ENCODE measurements at regions not wholly inside any gene's neighbourhood (a gene's known extent, or its start where the extent isn't known, plus 50 kb on each side); places are given as distances from the start of the nearest gene placed in this dataset.

- Histone ChIP-seq H2AK5ac (ENCODE audit: insufficient read length, low read length) (no peak overlapping the region), H3K4me1 (ENCODE audit: insufficient read depth, low read length) (no peaks in the 10 kb centered on the region), H2BK15ac (ENCODE audit: low read depth, low read length) (no peak overlapping the region), H3K14ac (ENCODE audit: insufficient read depth, low read length) (no peak overlapping the region), H2BK20ac (ENCODE audit: low read depth, low read length, poor library complexity, severe bottlenecking) (no peak overlapping the region), H3K18ac (ENCODE audit: insufficient read length, low read depth, low read length) (no peak overlapping the region), H4K20me1 (ENCODE audit: control insufficient read depth, insufficient read depth, insufficient read length) (no peaks in the 10 kb centered on the region), H3K9me3 (ENCODE audit: control insufficient read depth, low read depth, low read length) (no peaks in the 10 kb centered on the region), H2BK120ac (ENCODE audit: low read depth, low read length, poor library complexity, severe bottlenecking) (no peak overlapping the region), H3K9ac (ENCODE audit: extremely low read depth, insufficient read length, low read length) (no peak overlapping the region), H4K91ac (ENCODE audit: insufficient read length, low read depth, low read length) (no peak overlapping the region), H3K79me2 (ENCODE audit: insufficient read depth, low read length) (no peaks in the 10 kb centered on the region), H3K79me1 (ENCODE audit: insufficient read depth, low read depth, low read length, poor library complexity, severe bottlenecking) (no peaks in the 10 kb centered on the region), H3K27ac (ENCODE audit: insufficient read length, low read depth, low read length) (no peak overlapping the region), H4K8ac (replicated peaks; ENCODE audit: insufficient read length, low read depth, low read length) (no peak overlapping the region), H2BK5ac (ENCODE audit: insufficient read length, low read length) (no peak overlapping the region), H3K23ac (ENCODE audit: insufficient read length, low read depth, low read length) (no peak overlapping the region), H2BK12ac (ENCODE audit: insufficient read length, low read depth, low read length) (no peak overlapping the region), H3K23me2 (ENCODE audit: insufficient read length, low read depth, low read length, poor library complexity, severe bottlenecking) (no peaks in the 10 kb centered on the region), H2AFZ (ENCODE audit: low read length) (no peak overlapping the region), H3K4me2 (ENCODE audit: insufficient read depth, insufficient read length, low read length) (no peak overlapping the region), H3K27me3 (ENCODE audit: insufficient read depth, low read length) (no peaks in the 10 kb centered on the region), H3K56ac (ENCODE audit: insufficient read length, low read depth, low read length) (no peak overlapping the region), H4K5ac (ENCODE audit: insufficient read length, low read depth, low read length) (no peak overlapping the region), H3T11ph (ENCODE audit: low read length) (no peak overlapping the region), H3K4ac (ENCODE audit: low read depth, low read length) (no peak overlapping the region)
- Mint-ChIP-seq H3K4me1 (peaks cover 5 to 7% of the 10 kb centered on the region in 2 experiments; a peak in 3 of 4 replicates), H3K4me3 (no peak overlapping the region), H3K36me3 (ENCODE audit: insufficient read depth in 1 of 3, low read depth in 3 of 3) (peaks cover 4 to 9% (median 4%) of the 10 kb centered on the region in 3 experiments), H3K27ac (no peak overlapping the region), H3K27me3 (ENCODE audit: low read depth) (no peaks in the 10 kb centered on the region), H3K9me3 (peaks cover 14% of the 10 kb centered on the region in 2 experiments)
- no CpG with 5 or more reads among the region's 2 CpGs for WGBS (ENCODE audit: extremely low coverage, insufficient read length, low lambda C conversion rate)
- DNase-seq: no peak
- no peak for TF ChIP-seq CTCF (conservative IDR thresholded peaks at IDR 0.05)
These were observed 187.7 kb upstream of the KCNN2 start for GRCh38 chr5:114174131-114174530.
